H1 (cell line): ENCODE measurements at regions not wholly inside any gene's neighbourhood (a gene's known extent, or its start where the extent isn't known, plus 50 kb on each side); places are given as distances from the start of the nearest gene placed in this dataset.

Source experiments
- CTCF ChIA-PET: fragments of 300-600 bp; sonication (Branson Sonifier 250); formaldehyde crosslinking; loops from one replicate; lab custom pipeline; 2021; ENCODE audit not compliant: partially characterized antibody; lab: Charles Lee
- POLR2A ChIA-PET: fragments of 300-600 bp; sonication (Branson Sonifier 250); formaldehyde crosslinking; loops from one replicate; lab custom pipeline; 2021; ENCODE audit warnings: inconsistent platforms; ENCODE audit not compliant: partially characterized antibody; lab: Charles Lee
- DNase-seq, 2 experiments: peaks; one replicate each; pipeline versions ENCODE4 v3.0.0 to v3.0.0-alpha.2; 2010 to 2022; ENCODE audit warnings: low spot score in 2 of 2, low read depth in 1 of 2, mixed read lengths in 1 of 2
- FAIRE-seq: peaks from 2 replicates; lab custom pipeline; 2011; peaks lifted over from hg19 to GRCh38; lab: Jason Lieb, UNC
- H2AFZ ChIP-seq: 2 replicates; pipeline ENCODE4 v1.8.1; 2012; ENCODE audit warnings: low read length, inconsistent platforms
- H2AK5ac ChIP-seq: 2 replicates; pipeline ENCODE4 v1.6.1; 2013; ENCODE audit warnings: low read depth, low read length
- H2BK120ac ChIP-seq: replicated peaks from 2 replicates; pipeline ENCODE3; 2013; ENCODE audit warnings: low read depth, low read length, inconsistent platforms
- H2BK12ac ChIP-seq: 2 replicates; pipeline ENCODE4 v1.6.1; 2013; ENCODE audit warnings: low read depth, low read length
- H2BK15ac ChIP-seq: 2 replicates; pipeline ENCODE4 v1.6.1; 2013; ENCODE audit warnings: low read length
- H2BK20ac ChIP-seq: 2 replicates; pipeline ENCODE4 v1.6.1; 2013; ENCODE audit warnings: low read length
- H2BK5ac ChIP-seq: 2 replicates; pipeline ENCODE4 v1.6.1; 2013; ENCODE audit warnings: low read depth, low read length
- H3K14ac ChIP-seq: 2 replicates; pipeline ENCODE4 v1.6.1; 2013; ENCODE audit warnings: inconsistent platforms; ENCODE audit not compliant: insufficient read length
- H3K18ac ChIP-seq: 2 replicates; pipeline ENCODE4 v1.6.1; 2013; ENCODE audit warnings: low read length; ENCODE audit errors: extremely low read depth
- H3K23ac ChIP-seq: 2 replicates; pipeline ENCODE4 v1.6.1; 2013; ENCODE audit warnings: inconsistent platforms; ENCODE audit not compliant: insufficient read length
- H3K23me2 ChIP-seq: 2 replicates; pipeline ENCODE4 v1.6.1; 2013; ENCODE audit warnings: low read depth, low read length
- H3K27ac ChIP-seq: 2 replicates; pipeline ENCODE4 v1.6.1; 2011; ENCODE audit warnings: low read depth, low read length, inconsistent platforms
- H3K27me3 ChIP-seq, 4 experiments: replicated peaks in 1 of 4; 1 replicate in 1 of 4; 2 replicates in 3 of 4; pipeline versions ENCODE4 v1.6.1 to v1.8.1; 2011 to 2013; ENCODE audit warnings: low read length in 3 of 4, mild to moderate bottlenecking in 3 of 4, inconsistent platforms in 2 of 4, mixed read lengths in 2 of 4, moderate library complexity in 1 of 4; ENCODE audit not compliant: control insufficient read depth in 3 of 4, insufficient read depth in 3 of 4; ENCODE audit errors: extremely low read depth in 1 of 4
- H3K36me3 ChIP-seq, 4 experiments: 2 replicates each; pipeline versions ENCODE4 v1.6.1 to v1.8.1; 2011 to 2013; ENCODE audit warnings: mild to moderate bottlenecking in 4 of 4, low read length in 3 of 4, moderate library complexity in 2 of 4, control low read depth in 1 of 4, inconsistent platforms in 1 of 4; ENCODE audit not compliant: insufficient read depth in 4 of 4, control insufficient read depth in 2 of 4
- H3K4ac ChIP-seq: replicated peaks from 2 replicates; pipeline ENCODE3; 2013; ENCODE audit warnings: low read length, low read depth, mixed read lengths, inconsistent platforms; ENCODE audit not compliant: insufficient read length
- H3K4me1 ChIP-seq, 4 experiments: replicated peaks in 1 of 4; 1 replicate in 1 of 4; 2 replicates in 3 of 4; pipeline versions ENCODE4 v1.6.1 to v1.8.1; 2011 to 2013; ENCODE audit warnings: low read length in 3 of 4, inconsistent platforms in 2 of 4, mixed read lengths in 1 of 4; ENCODE audit not compliant: insufficient read depth in 4 of 4, control insufficient read depth in 3 of 4
- H3K4me2 ChIP-seq, 2 experiments: 2 replicates each; pipeline versions ENCODE4 v1.6.1 to v1.8.1; 2011 to 2013; ENCODE audit warnings: low read depth in 2 of 2, low read length in 2 of 2, control low read depth in 1 of 2, inconsistent platforms in 1 of 2, mild to moderate bottlenecking in 1 of 2; ENCODE audit not compliant: insufficient read depth in 1 of 2
- H3K4me3 ChIP-seq, 4 experiments: fragments of 200-600, 300-600 bp in 1 of 4; sonication (generic), shearing (Covaris generic), sonication (Bioruptor Twin) in 1 of 4; 2 replicates each; pipeline versions ENCODE4 v1.5.1 to v1.8.1; 2011 to 2016; ENCODE audit warnings: low read length in 4 of 4, low read depth in 3 of 4, control low read depth in 2 of 4, inconsistent platforms in 2 of 4, mild to moderate bottlenecking in 2 of 4, mixed read lengths in 1 of 4, moderate library complexity in 1 of 4; ENCODE audit not compliant: insufficient read depth in 2 of 4; ENCODE audit errors: extremely low read depth in 1 of 4
- H3K56ac ChIP-seq: replicated peaks from 2 replicates; pipeline ENCODE3; 2013; ENCODE audit warnings: low read depth, mild to moderate bottlenecking, mixed read lengths, low read length, inconsistent platforms; ENCODE audit not compliant: insufficient read length
- H3K79me1 ChIP-seq: 2 replicates; pipeline ENCODE4 v1.6.1; 2013; ENCODE audit warnings: low read depth, low read length, control low read depth
- H3K79me2 ChIP-seq, 2 experiments: 2 replicates each; pipeline versions ENCODE4 v1.6.1 to v1.8.1; 2012 to 2013; ENCODE audit warnings: low read length in 2 of 2, mild to moderate bottlenecking in 2 of 2, inconsistent platforms in 1 of 2; ENCODE audit not compliant: insufficient read depth in 2 of 2, control insufficient read depth in 1 of 2
- H3K9ac ChIP-seq, 4 experiments: replicated peaks in 1 of 4; 1 replicate in 1 of 4; 2 replicates in 3 of 4; pipeline versions ENCODE4 v1.6.1 to v1.8.1; 2011 to 2013; ENCODE audit warnings: low read depth in 3 of 4, low read length in 3 of 4, control low read depth in 2 of 4, mild to moderate bottlenecking in 2 of 4, moderate library complexity in 2 of 4, inconsistent platforms in 1 of 4; ENCODE audit errors: extremely low read depth in 1 of 4
- H3K9me3 ChIP-seq, 2 experiments: 2 replicates each; pipeline versions ENCODE4 v1.6.1 to v1.8.1; 2012 to 2013; ENCODE audit warnings: mild to moderate bottlenecking in 2 of 2, moderate library complexity in 2 of 2, control low read depth in 1 of 2, inconsistent platforms in 1 of 2, low read depth in 1 of 2, low read length in 1 of 2, mixed read lengths in 1 of 2; ENCODE audit not compliant: insufficient read depth in 2 of 2
- H4K20me1 ChIP-seq, 2 experiments: replicated peaks in 1 of 2; 2 replicates each; pipeline versions ENCODE3 to v1.8.1; 2011 to 2013; ENCODE audit warnings: inconsistent platforms in 2 of 2, low read length in 2 of 2, mild to moderate bottlenecking in 1 of 2; ENCODE audit not compliant: insufficient read depth in 2 of 2, control insufficient read depth in 1 of 2
- H4K5ac ChIP-seq: 2 replicates; pipeline ENCODE4 v1.6.1; 2013; ENCODE audit warnings: low read length, low read depth, mixed read lengths, inconsistent platforms; ENCODE audit not compliant: insufficient read length
- H4K8ac ChIP-seq: 2 replicates; pipeline ENCODE4 v1.8.0; 2013; ENCODE audit warnings: mild to moderate bottlenecking, moderate library complexity, low read length, inconsistent platforms; ENCODE audit not compliant: insufficient read depth; ENCODE audit errors: extremely low read depth
- H4K91ac ChIP-seq: replicated peaks from 2 replicates; pipeline ENCODE3; 2013; ENCODE audit warnings: low read length, mixed read lengths, inconsistent platforms; ENCODE audit not compliant: insufficient read length
- BRCA1 ChIP-seq: IDR thresholded peaks from 2 replicates; pipeline ENCODE4 v1.6.1; 2012; ENCODE audit warnings: low read depth, low read length, improper control_type of control experiment
- EZH2 ChIP-seq: fragments of 200-600 bp; sonication (generic); IDR thresholded peaks from 2 replicates; pipeline ENCODE4 v1.7.1; 2012; ENCODE audit warnings: low read depth, mild to moderate bottlenecking, moderate library complexity, low read length, inconsistent platforms; ENCODE audit not compliant: severe bottlenecking
- JUN ChIP-seq: IDR thresholded peaks from 2 replicates; pipeline ENCODE4 v1.6.1; 2011; ENCODE audit warnings: low read depth, mild to moderate bottlenecking, improper control_type of control experiment, low read length
- NRF1 ChIP-seq: IDR thresholded peaks from 2 replicates; pipeline ENCODE4 v1.6.1; 2011; ENCODE audit warnings: mild to moderate bottlenecking, low read depth, low read length, improper control_type of control experiment
- SIX5 ChIP-seq: IDR thresholded peaks from 2 replicates; pipeline ENCODE4 v1.6.1; 2011; ENCODE audit warnings: mild to moderate bottlenecking, low read depth, low read length
- YY1 ChIP-seq: IDR thresholded peaks from 2 replicates; pipeline ENCODE4 v1.6.1; 2011; ENCODE audit warnings: low read depth, mild to moderate bottlenecking, low read length
- WGBS, 2 experiments: shearing (Covaris generic) in 1 of 2; methylation state at CpG; one replicate each; pipeline versions ENCODE4 v1.1.6 to v1.1.7; 2013 to 2015; ENCODE audit warnings: low lambda C conversion rate in 2 of 2, mixed read lengths in 2 of 2, inconsistent platforms in 1 of 2, low coverage in 1 of 2, missing lambda C conversion rate in 1 of 2; ENCODE audit not compliant: insufficient replicate concordance in 2 of 2, insufficient coverage in 1 of 2, insufficient read length in 1 of 2; ENCODE audit errors: extremely low coverage in 1 of 2, missing lambda C conversion rate in 1 of 2; 5-methylcytosine and 5-hydroxymethylcytosine counted together

- Histone ChIP-seq H3K9ac (no peak overlapping the region), H3K79me1 (no peaks in the 10 kb centered on the region), H3K36me3 (no peaks in the 10 kb centered on the region), H2BK5ac (no peak overlapping the region), H3K9me3 (no peaks in the 10 kb centered on the region), H3K23ac (no peak overlapping the region), H2AK5ac (no peak overlapping the region), H3K27me3 (no peaks in the 10 kb centered on the region), H4K5ac (no peak overlapping the region), H3K23me2 (no peaks in the 10 kb centered on the region), H3K18ac (no peak overlapping the region), H2BK120ac (no peak overlapping the region), H2AFZ (0 out of 2 replicates have a peak overlapping the region, but pooled peaks have one; percentile 55), H3K4ac (no peak overlapping the region), H4K20me1 (peaks cover 0 to 3% of the 10 kb centered on the region in 2 experiments), H3K79me2 (no peaks in the 10 kb centered on the region), H3K14ac (no peak overlapping the region), H2BK20ac (no peak overlapping the region), H2BK15ac (no peak overlapping the region), H4K8ac (no peak overlapping the region), H4K91ac (no peak overlapping the region), H3K27ac (no peak overlapping the region), H2BK12ac (no peak overlapping the region), H3K4me3 (no peak overlapping the region), H3K4me2 (no peak overlapping the region), H3K56ac (no peak overlapping the region), H3K4me1 (peaks cover 0 to 3% (median 2%) of the 10 kb centered on the region in 4 experiments; a peak in 2 of 7 replicates)
- TF ChIP-seq YY1, result no peak
- no peak for TF ChIP-seq SIX5
- no peak for TF ChIP-seq EZH2
- no peak for TF ChIP-seq BRCA1
- TF ChIP-seq NRF1, result no peak
- no peak for TF ChIP-seq JUN
- FAIRE-seq (no peak), DNase-seq (no peak)
- 87% methylated on average over 5 of the region's 5 CpGs; no CpG with 5 or more reads in 1 of the 2 experiments for WGBS, 2 experiments
- ChIA-PET POLR2A (no interaction called here), CTCF (interaction anchor here (0.6 to 1.0 kb wide), 4 partner anchors 12 to 436 kb away, joined by 3 to 4 read pairs (median 4); no protein-coding TSS in a partner anchor)
Observed at GRCh38 chr5:36526537-36526936, 79.9 kb upstream of the SLC1A3 start.
